ENCODE measurements at regions not wholly inside any gene's neighbourhood (a gene's known extent, or its start where the extent isn't known, plus 50 kb on each side); places are given as distances from the start of the nearest gene placed in this dataset.
"Not testable (repeated sequence)": the region's sequence is repeated elsewhere in the genome, so short reads cannot be mapped to it uniquely, and the experiment has no call there.

DNA sequence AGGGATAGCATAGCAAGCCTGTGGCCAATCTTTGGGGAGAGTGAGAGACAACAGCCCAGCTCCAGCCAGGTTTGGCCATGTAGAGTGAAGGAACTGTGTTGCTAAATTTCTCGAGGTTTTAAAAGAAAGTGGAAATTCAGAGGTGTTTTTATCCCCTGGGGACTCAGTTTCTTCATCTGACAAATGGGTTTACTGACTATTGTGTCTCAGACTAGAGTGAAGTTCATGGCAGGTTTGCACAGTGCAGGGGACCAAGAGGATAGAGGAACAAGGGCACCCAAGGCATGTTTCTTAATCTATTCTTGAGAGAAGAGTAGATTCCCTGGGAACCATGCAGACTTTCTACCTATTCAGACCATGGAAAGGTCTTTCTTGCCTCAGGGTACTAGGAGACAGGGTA lies 555.8 kb upstream of the C16orf82 start:
- DNase-seq, result no peak

DNA sequence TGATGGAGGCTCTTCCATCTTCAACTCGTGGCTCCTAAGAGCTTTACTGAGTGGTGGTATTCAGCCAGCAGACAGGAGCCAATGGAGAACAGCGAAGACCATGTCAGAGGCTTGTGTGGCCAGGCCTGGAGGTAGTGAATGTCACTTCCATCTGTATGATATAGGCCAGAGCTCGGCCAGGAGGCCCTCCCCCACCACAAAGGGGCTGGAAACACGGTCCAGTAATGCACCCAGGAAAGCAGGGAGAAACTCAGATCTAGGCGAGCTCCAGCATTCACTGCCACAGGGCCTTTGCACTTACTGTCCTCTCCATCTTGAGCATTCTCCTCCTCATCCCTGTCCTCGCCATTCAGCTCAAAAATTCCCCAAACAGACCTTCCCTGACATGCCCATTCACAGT lies 555.3 kb upstream of the C16orf82 start:
- DNase-seq, result no peak

GRCh38 chr16:26521626-26522025 lies 545.1 kb upstream of the C16orf82 start:
- no peak for DNase-seq

DNA sequence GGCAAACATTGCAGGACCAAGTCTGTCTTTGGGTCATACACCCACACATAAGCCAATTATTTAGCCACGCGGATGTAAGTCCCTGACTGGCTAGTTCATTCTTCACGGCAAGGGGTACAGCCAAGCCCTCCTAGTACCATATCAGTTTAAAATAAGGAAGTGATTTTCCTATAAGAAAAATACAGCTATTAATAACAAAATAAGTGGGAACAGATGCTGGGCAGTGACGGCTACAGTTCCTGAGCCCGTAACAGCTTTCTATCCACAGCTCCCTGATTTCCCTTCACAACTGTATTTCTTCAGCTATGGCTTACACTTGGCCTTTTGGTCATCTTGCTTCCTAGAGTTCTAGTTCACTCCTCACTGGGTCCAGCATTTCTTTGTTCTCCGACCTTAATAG lies 542.4 kb upstream of the C16orf82 start:
- no peak for DNase-seq

GRCh38 chr16:26524846-26525245 lies 541.9 kb upstream of the C16orf82 start:
- DNase-seq, result no peak

GRCh38 chr16:26525856-26526255 lies 540.9 kb upstream of the C16orf82 start:
- DNase-seq, result no peak

GRCh38 chr16:26526633-26527032 lies 540.1 kb upstream of the C16orf82 start:
- no peak for DNase-seq

DNA sequence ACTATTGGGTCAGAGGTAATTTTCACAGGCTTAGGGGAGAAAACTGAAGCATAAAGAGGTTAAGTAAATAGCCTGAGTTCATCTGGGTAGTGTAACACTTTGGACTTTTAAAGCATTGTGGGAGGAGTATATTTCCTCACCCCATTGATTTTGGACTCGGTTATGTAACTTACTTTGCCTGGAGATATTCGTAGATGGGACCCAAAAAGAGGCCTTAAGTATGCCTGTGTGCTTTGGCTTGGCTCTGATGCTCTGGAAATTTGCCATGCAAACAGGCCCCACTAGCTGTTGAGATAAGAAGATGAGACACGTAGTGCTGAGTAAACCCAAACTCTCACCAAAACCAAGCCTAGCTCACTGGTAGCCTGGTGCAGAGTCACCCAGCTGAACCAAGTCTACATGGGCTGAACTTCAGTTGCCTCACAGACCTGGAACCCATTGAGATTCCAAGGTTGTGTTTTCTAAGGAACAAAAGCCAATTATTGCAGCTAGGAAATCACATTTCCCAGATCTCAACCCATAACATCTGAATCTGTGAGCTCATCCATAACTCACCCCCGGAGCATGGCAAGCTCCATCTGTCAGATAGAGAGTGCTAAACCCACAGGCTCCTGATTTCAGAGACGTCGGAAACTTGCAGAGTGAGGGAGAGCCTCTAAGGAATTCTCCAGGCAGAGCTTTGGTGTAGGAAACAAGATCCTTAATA lies 536.0 kb upstream of the C16orf82 start:
- DNase-seq, result no peak

- no peak for DNase-seq
Measured at GRCh38 chr16:26531290-26531730, 535.4 kb upstream of the C16orf82 start.

DNA sequence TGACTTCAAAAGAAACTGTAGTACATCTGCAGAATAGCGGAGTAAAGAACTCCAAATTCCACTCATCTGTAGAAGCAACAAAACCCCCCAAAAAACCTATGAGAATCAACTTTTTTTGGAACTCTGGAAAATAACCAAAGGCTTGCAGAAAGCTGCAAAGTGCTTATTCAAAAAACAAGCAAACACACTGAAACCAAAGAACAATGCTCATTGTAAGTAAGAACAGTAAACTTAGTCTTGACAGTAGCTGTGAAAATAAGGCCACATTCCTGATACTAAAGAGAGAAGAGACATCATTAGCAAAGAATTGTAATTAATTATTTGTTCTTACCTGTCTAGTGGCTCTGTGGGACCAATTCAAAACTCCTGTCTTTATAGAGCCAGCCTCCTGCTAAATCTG lies 534.3 kb upstream of the C16orf82 start:
- no peak for DNase-seq

- no peak for DNase-seq
Measured at GRCh38 chr16:26542198-26542597, 524.5 kb upstream of the C16orf82 start.

DNA sequence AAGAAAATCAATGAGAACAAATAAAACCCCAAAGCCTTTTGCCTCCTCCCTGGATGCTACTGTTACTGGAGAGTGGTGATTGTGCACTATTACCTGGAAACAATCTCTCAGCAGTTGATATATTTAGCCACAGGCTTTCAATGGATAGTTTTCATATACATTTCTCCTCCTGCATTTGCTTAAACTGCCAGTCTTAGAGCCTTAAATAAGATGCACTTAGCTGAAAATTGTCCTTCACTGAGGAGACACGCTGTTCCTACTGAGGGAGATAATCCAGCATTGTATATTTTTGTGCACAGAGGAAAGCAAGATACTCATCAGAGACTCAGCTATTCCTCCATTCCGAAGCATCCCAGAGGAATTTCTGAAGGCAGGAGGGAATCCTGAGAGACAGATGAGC lies 520.2 kb upstream of the C16orf82 start:
- no peak for DNase-seq

DNA sequence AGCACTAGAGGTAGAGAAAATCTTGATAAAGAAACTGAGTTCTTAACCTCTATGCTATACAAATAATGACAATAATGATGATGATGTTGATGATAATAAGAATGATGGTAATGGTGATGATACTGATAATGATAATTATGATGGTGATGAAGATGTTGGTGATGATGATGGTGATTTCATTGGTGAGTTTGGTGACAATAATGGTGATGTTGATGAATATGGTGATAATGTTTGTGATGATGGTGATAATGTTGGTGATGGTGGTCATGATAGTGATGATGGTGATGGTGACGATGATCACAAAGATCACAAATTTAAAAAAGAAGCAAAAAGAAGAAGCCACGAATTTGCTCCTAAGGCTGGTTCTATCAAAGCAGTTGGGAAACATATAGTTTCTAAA lies 519.0 kb upstream of the C16orf82 start:
- DNase-seq, result no peak

GRCh38 chr16:26550111-26550610 lies 516.6 kb upstream of the C16orf82 start:
- no peak for DNase-seq

- DNase-seq, result no peak
Measured at GRCh38 chr16:26554030-26554429, 512.7 kb upstream of the C16orf82 start.

- DNase-seq, result no peak
Measured at GRCh38 chr16:26561303-26561702, 505.4 kb upstream of the C16orf82 start.

GRCh38 chr16:26563018-26563417 lies 503.7 kb upstream of the C16orf82 start:
- DNase-seq, result no peak

- DNase-seq, result no peak
Measured at GRCh38 chr16:26567356-26567755, 499.4 kb upstream of the C16orf82 start.

- no peak for DNase-seq
Measured at GRCh38 chr16:26569793-26570192, 496.9 kb upstream of the C16orf82 start.

- no peak for DNase-seq
Measured at GRCh38 chr16:26578748-26579147, 488.0 kb upstream of the C16orf82 start.

GRCh38 chr16:26583803-26584202 lies 482.9 kb upstream of the C16orf82 start:
- no peak for DNase-seq

DNA sequence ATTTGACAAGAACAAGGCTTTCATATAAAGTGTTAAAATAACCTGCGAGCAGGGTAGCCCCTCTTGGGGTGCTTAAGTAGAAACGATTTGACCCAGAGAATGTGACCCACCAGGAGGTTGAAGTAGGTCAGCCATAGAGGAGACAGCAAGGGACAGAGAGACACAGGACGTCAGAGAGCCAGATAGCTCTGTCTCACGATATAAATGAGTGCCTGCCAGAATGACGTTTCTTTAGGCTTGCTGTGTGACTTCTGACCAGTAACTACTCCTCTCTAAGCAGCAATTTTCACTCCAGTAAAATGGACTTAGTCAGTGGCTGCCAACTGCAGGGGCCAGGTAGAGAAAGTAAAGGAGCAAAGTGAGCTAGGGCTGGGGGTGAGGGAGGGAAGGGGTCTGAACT lies 473.0 kb upstream of the C16orf82 start:
- no peak for DNase-seq

DNA sequence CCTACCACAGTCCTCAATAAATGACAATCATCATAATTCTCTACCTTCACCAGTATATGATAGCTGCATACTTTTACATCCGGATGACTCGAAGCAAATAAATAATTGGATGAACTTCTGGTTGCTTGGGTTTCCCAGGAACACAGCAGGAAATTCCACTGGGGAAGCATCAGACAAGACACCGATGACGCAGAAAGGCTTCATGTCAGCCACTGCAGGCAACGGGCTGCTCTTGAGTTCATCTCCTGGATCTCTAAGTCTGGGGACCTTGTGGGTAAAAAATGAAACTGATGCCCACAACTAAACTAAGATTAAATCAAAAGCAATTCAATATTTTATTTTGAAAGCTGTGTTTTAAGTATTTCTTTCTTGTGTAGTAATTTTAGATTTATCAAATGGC lies 472.1 kb upstream of the C16orf82 start:
- no peak for DNase-seq

- no peak for DNase-seq
Measured at GRCh38 chr16:26595199-26595598, 471.5 kb upstream of the C16orf82 start.

DNA sequence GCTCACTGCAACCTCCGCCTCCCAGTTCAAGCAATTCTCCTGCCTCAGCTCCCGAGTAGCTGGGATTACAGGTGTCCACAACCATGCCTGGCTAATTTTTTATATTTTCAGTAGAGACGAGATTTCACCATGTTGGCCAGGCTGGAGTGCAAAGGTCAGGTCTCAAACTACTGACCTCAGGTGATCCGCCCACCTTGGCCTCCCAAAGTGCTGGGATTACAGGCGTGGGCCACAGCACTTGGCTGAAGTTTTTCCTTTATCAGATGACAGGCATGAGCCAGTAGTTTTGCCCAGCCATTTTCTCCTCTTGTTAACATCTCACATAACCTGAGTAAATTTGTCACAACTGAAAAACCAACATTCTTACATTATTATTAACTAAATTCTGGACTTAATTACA lies 470.7 kb upstream of the C16orf82 start:
- not testable (repeated sequence) for DNase-seq
